GM13977 (cell line): ENCODE measurements at regions not wholly inside any gene's neighbourhood (a gene's known extent, or its start where the extent isn't known, plus 50 kb on each side); places are given as distances from the start of the nearest gene placed in this dataset.

Experiments
- DNase-seq: peaks from one replicate; pipeline ENCODE4 v3.0.0; 2012; ENCODE audit warnings: low spot score
- in situ Hi-C: fragments of 300-500 bp; cut with MboI; formaldehyde crosslinking; loops from one replicate; pipeline ENCODE4 v1.12.0; 2022; ENCODE audit warnings: low sequenced_read_pairs, low pct_unique_long_range_greater_than_20kb, mixed read lengths, inconsistent platforms; ENCODE audit not compliant: unreplicated experiment
- TF ChIP-seq, protein P1 (sequence below): IDR thresholded peaks from 2 replicates; pipeline ENCODE4 v1.5.1; 2012; ENCODE audit warnings: mild to moderate bottlenecking, control low read depth; ENCODE audit not compliant: insufficient read depth; ENCODE audit errors: extremely low read depth, missing control alignments

DNA sequence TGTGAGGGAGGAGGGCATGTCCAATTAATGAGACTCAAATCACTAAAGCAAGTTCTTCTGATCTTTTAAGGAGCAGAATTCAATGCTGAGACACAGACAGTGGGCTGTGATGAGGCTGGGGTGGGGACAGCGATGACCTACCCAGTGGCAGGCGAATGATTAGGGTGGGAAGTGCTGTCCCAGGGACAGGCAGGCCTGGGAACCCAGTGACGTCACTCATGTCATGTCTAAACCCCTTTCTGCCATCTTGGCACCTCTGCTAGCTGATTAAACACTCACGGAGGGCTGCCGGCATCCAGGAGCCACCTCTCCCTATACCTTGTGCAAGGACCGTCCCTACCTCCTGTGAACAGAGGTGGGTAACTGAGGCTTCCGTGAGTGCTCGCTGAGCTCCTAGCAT lies 1235.2 kb downstream of the TBC1D22A start:
- DNase-seq = no peak
- in situ Hi-C loops = no loop called here
- TF ChIP-seq, protein P1, sequence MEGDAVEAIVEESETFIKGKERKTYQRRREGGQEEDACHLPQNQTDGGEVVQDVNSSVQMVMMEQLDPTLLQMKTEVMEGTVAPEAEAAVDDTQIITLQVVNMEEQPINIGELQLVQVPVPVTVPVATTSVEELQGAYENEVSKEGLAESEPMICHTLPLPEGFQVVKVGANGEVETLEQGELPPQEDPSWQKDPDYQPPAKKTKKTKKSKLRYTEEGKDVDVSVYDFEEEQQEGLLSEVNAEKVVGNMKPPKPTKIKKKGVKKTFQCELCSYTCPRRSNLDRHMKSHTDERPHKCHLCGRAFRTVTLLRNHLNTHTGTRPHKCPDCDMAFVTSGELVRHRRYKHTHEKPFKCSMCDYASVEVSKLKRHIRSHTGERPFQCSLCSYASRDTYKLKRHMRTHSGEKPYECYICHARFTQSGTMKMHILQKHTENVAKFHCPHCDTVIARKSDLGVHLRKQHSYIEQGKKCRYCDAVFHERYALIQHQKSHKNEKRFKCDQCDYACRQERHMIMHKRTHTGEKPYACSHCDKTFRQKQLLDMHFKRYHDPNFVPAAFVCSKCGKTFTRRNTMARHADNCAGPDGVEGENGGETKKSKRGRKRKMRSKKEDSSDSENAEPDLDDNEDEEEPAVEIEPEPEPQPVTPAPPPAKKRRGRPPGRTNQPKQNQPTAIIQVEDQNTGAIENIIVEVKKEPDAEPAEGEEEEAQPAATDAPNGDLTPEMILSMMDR = no peak

- no peak for DNase-seq
- TF ChIP-seq, protein P1 = no peak
- in situ Hi-C loops = no loop called here
These were observed 1234.7 kb downstream of the TBC1D22A start for GRCh38 chr22:47997052-47997590.

GRCh38 chr22:47996446-47996857 lies 1234.0 kb downstream of the TBC1D22A start:
- in situ Hi-C loops = no loop called here
- DNase-seq = no peak

DNA sequence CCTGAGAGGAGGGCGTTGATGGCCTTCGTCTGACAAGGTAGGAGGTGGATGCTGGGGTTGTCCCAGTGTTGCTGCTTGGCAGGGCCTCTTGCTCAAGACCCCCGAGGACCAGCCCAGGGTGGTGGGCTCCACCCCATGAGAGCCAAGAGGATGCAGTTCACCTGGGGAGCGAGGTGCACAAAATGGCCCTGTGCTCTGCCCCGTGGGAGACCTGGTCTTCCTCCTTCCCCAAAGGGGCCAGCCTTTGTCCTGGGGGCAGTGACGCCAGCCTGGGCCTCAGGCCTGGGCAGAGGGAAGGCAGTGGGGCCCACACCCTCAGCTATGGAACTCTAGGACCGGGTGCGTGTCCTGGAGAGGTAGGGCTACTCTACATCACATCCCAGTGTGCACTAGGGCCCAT lies 1233.3 kb downstream of the TBC1D22A start:
- in situ Hi-C loops = no loop called here
- no peak for DNase-seq
- TF ChIP-seq, protein P1 = no peak

More at GRCh38 chr22:47996446-47996857, 1234.0 kb downstream of the TBC1D22A start:
- TF ChIP-seq, protein P1 = no peak

GRCh38 chr22:47995264-47995627 lies 1232.8 kb downstream of the TBC1D22A start:
- in situ Hi-C loops = no loop called here
- no peak for DNase-seq
- TF ChIP-seq, protein P1 = no peak

- TF ChIP-seq, protein P1 = no peak
- in situ Hi-C loops = no loop called here
- DNase-seq = no peak
These were observed 1232.3 kb downstream of the TBC1D22A start for GRCh38 chr22:47994601-47995263.
